Suprapubic skin (tissue), 4 donors: ENCODE measurements at regions not wholly inside any gene's neighbourhood (a gene's known extent, or its start where the extent isn't known, plus 50 kb on each side); places are given as distances from the start of the nearest gene placed in this dataset.

Experiments used
- POLR2A ChIP-seq, 2 donors: fragments of 450-650 bp; IDR thresholded peaks; one replicate each; pipeline ENCODE4 v1.6.1; 2017; ENCODE audit warnings: antibody characterized with exemption in 2 of 2, mild to moderate bottlenecking in 2 of 2, moderate library complexity in 2 of 2
- POLR2AphosphoS5 ChIP-seq, 3 donors: sonication (generic); formaldehyde crosslinking; IDR thresholded peaks; one replicate each; pipeline ENCODE4 v1.6.1; 2017; ENCODE audit warnings: antibody characterized with exemption in 3 of 3
- TF ChIP-seq, protein P1 (sequence below), 2 donors: fragments of 200-600 bp in 1 of 2; fragments of 450-650 bp in 1 of 2; sonication (generic) in 1 of 2; IDR thresholded peaks; one replicate each; pipeline ENCODE4 v1.5.1; 2016 to 2019; ENCODE audit warnings: antibody characterized with exemption in 2 of 2, mild to moderate bottlenecking in 1 of 2, moderate library complexity in 1 of 2

DNA sequence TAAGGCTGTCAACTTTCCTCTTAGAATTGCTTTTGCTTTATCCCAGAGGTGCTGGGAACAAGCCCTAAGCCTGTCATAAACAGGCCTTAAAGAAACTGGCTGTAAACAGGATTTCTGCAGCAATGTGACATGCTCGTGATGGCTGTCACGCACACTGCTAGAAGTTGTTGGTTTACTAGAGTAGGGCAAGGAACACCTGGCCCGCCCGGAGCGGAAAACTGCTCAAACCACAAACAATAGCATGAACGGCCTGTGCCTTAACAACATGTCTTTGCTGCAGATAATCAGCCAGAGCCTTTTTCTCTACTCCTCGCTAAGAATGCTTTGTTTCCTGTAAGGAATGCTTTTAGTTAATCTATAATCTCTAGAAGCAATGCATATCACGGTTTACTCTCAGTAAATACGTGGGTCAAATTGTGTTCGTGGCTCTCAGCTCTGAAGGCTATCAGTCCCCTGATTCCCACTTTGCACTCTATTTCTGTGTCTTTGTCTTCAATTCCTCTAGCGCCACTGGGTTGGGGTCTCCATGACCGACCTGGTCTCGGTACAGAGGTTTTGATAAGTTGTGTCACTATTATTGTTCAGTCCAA, 318.3 kb downstream of the GLUD2 start:
- TF ChIP-seq, protein P1, sequence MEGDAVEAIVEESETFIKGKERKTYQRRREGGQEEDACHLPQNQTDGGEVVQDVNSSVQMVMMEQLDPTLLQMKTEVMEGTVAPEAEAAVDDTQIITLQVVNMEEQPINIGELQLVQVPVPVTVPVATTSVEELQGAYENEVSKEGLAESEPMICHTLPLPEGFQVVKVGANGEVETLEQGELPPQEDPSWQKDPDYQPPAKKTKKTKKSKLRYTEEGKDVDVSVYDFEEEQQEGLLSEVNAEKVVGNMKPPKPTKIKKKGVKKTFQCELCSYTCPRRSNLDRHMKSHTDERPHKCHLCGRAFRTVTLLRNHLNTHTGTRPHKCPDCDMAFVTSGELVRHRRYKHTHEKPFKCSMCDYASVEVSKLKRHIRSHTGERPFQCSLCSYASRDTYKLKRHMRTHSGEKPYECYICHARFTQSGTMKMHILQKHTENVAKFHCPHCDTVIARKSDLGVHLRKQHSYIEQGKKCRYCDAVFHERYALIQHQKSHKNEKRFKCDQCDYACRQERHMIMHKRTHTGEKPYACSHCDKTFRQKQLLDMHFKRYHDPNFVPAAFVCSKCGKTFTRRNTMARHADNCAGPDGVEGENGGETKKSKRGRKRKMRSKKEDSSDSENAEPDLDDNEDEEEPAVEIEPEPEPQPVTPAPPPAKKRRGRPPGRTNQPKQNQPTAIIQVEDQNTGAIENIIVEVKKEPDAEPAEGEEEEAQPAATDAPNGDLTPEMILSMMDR (IDR thresholded peaks at IDR 0.05), result no peak
- TF ChIP-seq POLR2A (IDR thresholded peaks at IDR 0.05), result no peak
- no peak for TF ChIP-seq POLR2AphosphoS5 (IDR thresholded peaks at IDR 0.05)
